Brain microvascular endothelial cell (primary cell): ENCODE measurements at regions not wholly inside any gene's neighbourhood (a gene's known extent, or its start where the extent isn't known, plus 50 kb on each side); places are given as distances from the start of the nearest gene placed in this dataset.
"Not testable (repeated sequence)": the region's sequence is repeated elsewhere in the genome, so short reads cannot be mapped to it uniquely, and the experiment has no call there.

Source experiments
- DNase-seq: peaks from one replicate; pipeline ENCODE4 v3.0.0-alpha.2; 2020
- H3K27ac ChIP-seq: fragments of 250-450 bp; sonication (Bioruptor Pico); 2 replicates; pipeline ENCODE4 v1.5.1; 2020; ENCODE audit warnings: mild to moderate bottlenecking, moderate library complexity
- H3K27me3 ChIP-seq: fragments of 250-450 bp; sonication (Bioruptor Pico); replicated peaks from 2 replicates; pipeline ENCODE4 v1.5.1; 2020; ENCODE audit warnings: mild to moderate bottlenecking
- H3K36me3 ChIP-seq: fragments of 250-450 bp; sonication (Bioruptor Pico); replicated peaks from 2 replicates; pipeline ENCODE4 v1.5.1; 2020; ENCODE audit warnings: mild to moderate bottlenecking
- H3K4me3 ChIP-seq: 2 replicates; pipeline ENCODE4 v1.5.1; 2011; ENCODE audit warnings: low read depth, mild to moderate bottlenecking, control low read depth, low read length, moderate library complexity
- in situ Hi-C: cut with HindIII; loops from 2 replicates; pipeline ENCODE4 v1.10.0; 2017; ENCODE audit warnings: low sequenced_read_pairs, low pct_ligation_motif_present
- TF ChIP-seq, protein P1 (sequence below): IDR thresholded peaks from 2 replicates; pipeline ENCODE4 v1.5.1; 2011; ENCODE audit warnings: low read depth, mild to moderate bottlenecking, moderate library complexity, low read length, control low read depth, inconsistent platforms; ENCODE audit errors: missing control alignments

DNA sequence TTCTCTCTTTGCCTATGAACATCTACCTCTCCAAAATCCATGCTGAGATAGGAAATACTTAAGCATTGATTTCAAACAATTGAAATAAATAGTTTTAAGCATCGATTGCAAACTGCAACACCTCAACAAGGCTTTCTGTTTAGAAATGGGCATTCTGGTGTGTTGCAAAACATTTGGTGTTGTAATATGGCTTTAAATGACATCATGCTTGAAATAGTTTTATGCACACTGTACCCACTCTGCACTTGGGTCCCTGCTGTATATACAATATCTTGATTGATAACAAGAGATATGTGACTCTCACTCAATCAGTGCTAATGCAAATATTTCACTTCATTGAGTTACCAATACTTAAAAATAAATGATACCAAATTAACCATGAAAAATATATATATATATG, 964.9 kb upstream of the GRIA3 start:
- no peak for DNase-seq
- in situ Hi-C loops, result no loop called here
- TF ChIP-seq, protein P1, sequence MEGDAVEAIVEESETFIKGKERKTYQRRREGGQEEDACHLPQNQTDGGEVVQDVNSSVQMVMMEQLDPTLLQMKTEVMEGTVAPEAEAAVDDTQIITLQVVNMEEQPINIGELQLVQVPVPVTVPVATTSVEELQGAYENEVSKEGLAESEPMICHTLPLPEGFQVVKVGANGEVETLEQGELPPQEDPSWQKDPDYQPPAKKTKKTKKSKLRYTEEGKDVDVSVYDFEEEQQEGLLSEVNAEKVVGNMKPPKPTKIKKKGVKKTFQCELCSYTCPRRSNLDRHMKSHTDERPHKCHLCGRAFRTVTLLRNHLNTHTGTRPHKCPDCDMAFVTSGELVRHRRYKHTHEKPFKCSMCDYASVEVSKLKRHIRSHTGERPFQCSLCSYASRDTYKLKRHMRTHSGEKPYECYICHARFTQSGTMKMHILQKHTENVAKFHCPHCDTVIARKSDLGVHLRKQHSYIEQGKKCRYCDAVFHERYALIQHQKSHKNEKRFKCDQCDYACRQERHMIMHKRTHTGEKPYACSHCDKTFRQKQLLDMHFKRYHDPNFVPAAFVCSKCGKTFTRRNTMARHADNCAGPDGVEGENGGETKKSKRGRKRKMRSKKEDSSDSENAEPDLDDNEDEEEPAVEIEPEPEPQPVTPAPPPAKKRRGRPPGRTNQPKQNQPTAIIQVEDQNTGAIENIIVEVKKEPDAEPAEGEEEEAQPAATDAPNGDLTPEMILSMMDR, result no peak
- Histone ChIP-seq H3K27ac (no peak overlapping the region), H3K4me3 (no peak overlapping the region), H3K27me3 (no peaks in the 10 kb centered on the region), H3K36me3 (no peaks in the 10 kb centered on the region)

DNA sequence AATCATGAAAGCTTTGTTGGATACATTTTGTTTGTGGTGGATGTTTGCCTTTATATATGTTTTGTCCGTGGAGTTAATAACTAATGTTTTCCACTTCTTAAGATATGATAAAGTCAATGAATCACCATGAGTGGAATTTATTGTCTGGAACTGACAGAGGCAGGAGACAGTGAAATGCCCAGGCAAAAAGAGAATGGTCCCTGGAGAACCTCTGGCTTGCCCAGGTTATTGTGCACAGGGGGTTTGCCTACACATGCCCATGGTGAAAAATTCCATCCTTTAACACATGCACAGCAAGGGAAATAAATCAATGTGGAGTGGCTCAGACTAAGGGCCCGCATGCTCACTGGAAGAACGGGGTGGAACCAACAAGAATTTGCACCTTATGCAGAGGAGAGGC, 964.3 kb upstream of the GRIA3 start:
- DNase-seq, result no peak
- no peak overlapping the region for H3K4me3 ChIP-seq
- in situ Hi-C loops, result no loop called here
- TF ChIP-seq, protein P1, result no peak
- no peaks in the 10 kb centered on the region for H3K27me3 ChIP-seq
- H3K36me3 ChIP-seq, result no peaks in the 10 kb centered on the region
- H3K27ac ChIP-seq, result no peak overlapping the region

DNA sequence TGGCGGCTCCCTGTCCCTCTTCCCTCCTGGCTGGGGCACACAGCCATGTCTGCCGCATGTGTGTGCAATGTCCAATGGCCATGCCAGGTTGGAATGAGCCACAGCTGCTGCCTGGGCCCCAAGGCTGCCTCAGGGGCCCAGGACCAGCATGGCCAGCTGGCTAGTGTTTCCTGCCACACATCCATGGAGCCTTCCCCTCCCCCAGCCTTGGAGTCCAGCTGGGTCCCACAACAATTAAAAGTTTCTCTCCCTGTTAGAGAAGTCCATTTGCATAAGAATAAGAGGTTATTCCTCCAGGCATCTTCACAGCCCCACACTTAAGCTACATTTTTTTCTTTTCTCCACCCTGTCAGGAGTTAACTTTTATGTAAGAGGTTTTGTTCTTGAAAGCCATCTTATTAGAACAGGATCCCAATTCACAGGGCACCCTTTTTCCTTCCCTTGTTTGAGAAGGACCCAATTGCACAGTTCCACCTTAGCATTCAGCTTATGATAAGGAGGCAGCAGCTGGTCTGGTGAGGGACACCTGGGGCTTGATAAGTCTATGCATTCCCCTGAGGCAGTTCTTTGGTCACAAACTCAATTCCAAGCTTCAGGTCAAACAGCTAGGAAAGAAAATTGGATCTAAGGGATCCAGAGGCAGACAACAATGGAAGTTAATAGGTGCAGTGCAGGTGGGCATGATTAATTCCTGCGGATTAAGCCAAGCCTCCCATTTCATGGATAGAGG, 963.3 kb upstream of the GRIA3 start:
- H3K27me3 ChIP-seq, result no peaks in the 10 kb centered on the region
- no peak overlapping the region for H3K4me3 ChIP-seq
- TF ChIP-seq, protein P1, result no peak
- in situ Hi-C loops, result no loop called here
- H3K27ac ChIP-seq, result no peak overlapping the region
- H3K36me3 ChIP-seq, result no peaks in the 10 kb centered on the region
- no peak for DNase-seq

DNA sequence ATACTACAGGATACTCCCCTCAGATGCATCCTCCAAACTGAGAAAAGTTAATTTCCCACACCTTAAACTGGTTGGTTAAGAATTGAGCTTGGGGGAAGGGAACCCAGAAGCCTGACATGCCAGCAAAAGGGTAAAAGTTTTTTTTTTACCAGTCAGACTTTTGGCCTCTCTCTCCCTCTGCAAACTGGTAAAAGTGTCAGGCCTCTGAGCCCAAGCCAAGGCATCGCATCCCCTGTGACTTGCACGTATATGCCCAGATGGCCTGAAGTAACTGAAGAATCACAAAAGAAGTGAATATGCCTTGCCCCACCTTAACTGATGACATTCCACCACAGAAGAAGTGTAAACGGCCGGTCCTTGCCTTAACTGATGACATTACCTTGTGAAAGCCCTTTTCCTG, 962.3 kb upstream of the GRIA3 start:
- DNase-seq, H3K27me3 ChIP-seq, H3K4me3 ChIP-seq, H3K27ac ChIP-seq, H3K36me3 ChIP-seq, in situ Hi-C loops: not testable (repeated sequence)

DNA sequence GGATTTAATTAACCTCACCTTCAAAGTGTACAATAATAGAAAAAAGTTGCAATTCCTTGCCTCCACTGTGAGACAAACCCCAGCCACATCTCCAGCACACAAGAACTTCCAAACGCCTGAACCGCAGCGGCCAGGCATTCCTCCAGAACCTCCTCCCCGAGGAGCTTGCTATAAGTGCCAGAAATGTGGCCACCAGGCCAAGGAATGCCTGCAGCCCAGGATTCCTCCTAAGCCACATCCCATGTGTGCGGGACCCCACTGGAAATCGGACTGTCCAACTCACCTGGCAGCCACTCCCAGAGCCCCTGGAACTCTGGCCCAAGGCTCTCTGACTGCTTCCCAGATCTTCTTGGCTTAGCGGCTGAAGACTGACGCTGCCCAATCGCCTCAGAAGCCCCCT, 959.9 kb upstream of the GRIA3 start:
- H3K36me3 ChIP-seq, in situ Hi-C loops, DNase-seq, H3K27ac ChIP-seq, H3K4me3 ChIP-seq, H3K27me3 ChIP-seq: not testable (repeated sequence)

DNA sequence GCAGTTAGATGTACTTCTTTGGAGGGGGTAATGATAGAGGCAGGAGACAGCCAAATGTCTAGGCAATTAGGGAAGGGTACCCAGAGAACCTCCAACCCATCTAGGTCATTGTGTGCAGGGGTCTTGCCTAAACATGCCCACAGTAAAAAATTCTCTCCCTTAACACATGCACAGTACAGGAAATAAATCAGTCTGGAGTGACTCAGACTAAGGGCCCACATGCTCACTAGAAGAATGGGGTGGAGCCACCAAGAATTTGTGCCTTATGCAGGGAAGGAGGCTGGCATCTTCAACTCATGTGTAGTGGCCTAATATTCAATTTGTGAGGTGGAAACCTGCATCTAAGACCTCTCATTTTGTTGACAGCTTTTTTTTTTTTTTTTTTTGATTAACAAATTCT, 945.3 kb upstream of the GRIA3 start:
- TF ChIP-seq, protein P1, result no peak
- in situ Hi-C loops, result no loop called here
- H3K27me3 ChIP-seq, result no peaks in the 10 kb centered on the region
- no peak overlapping the region for H3K27ac ChIP-seq
- peak; percentile 0 for DNase-seq
- no peaks in the 10 kb centered on the region for H3K36me3 ChIP-seq
- H3K4me3 ChIP-seq, result no peak overlapping the region

DNA sequence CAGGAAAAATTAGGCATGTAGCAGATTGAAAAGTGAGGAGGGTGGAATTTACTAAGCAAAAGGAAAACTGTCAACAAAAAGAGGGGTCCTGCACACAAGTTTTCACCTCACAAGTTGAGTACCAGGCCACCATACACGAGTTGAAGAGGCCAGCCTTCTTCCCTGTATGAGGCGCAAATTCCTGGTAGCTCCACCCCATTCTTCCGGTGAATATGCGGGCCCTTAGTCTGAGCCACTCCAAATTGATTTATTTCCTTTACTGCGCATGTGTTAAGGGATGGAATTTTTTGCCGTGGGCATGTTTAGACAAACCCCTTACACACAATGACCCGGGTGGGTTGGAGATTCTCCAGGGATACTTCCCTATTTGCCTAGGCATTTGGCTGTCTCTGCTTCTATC, 942.1 kb upstream of the GRIA3 start:
- no peak overlapping the region for H3K27ac ChIP-seq
- in situ Hi-C loops, result no loop called here
- TF ChIP-seq, protein P1, result no peak

More for the DNA sequence above, 942.1 kb upstream of the GRIA3 start:
- Histone ChIP-seq H3K4me3 (no peak overlapping the region), H3K36me3 (no peaks in the 10 kb centered on the region), H3K27me3 (no peaks in the 10 kb centered on the region)
- no peak for DNase-seq
